ENCODE measurements at regions not wholly inside any gene's neighbourhood (a gene's known extent, or its start where the extent isn't known, plus 50 kb on each side); places are given as distances from the start of the nearest gene placed in this dataset.
"Not testable (repeated sequence)": the region's sequence is repeated elsewhere in the genome, so short reads cannot be mapped to it uniquely, and the experiment has no call there.

DNA sequence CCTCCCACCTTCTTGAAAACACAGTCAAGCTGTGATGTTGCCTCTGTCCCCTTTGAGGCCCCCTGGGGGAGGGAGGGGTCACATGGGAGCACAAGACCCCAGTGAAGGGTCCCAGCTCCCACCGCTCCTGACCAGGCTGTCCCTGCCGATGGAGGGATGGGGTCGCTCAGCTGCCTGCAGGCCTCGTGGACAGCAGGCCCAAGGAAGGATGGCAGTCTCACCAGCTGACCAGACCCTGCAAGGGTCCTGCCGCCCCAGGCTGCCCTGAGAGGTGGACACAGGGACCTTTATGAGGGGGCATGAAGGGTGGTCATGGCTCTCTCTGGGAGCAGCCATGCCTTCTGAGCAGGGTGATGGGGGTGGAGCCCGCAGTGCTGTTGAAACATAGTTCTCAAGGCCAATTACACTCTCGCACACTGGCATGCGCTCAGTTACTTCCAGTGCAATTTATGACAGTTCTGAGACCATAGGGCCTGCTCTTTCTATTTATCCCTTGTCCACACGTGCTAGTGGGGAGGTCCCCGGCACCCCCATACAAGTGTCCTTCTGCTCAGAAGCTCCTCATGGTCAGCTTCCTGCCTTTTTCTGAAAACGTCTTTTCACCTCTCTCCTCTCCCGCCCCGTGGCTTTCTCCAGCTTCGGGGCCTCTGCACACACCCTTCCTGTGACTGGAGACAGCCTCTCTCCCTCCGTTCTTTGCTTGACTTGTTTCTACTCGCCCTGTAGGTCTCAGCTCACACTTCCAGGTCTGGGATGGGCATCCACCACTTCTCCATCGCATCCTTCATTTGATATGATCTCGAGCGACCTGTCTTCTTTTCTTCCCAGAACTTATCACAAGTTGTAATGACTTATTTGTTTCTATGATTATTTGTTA, 313.1 kb downstream of the ADGRD1 start:
- TF ChIP-seq, protein P1, sequence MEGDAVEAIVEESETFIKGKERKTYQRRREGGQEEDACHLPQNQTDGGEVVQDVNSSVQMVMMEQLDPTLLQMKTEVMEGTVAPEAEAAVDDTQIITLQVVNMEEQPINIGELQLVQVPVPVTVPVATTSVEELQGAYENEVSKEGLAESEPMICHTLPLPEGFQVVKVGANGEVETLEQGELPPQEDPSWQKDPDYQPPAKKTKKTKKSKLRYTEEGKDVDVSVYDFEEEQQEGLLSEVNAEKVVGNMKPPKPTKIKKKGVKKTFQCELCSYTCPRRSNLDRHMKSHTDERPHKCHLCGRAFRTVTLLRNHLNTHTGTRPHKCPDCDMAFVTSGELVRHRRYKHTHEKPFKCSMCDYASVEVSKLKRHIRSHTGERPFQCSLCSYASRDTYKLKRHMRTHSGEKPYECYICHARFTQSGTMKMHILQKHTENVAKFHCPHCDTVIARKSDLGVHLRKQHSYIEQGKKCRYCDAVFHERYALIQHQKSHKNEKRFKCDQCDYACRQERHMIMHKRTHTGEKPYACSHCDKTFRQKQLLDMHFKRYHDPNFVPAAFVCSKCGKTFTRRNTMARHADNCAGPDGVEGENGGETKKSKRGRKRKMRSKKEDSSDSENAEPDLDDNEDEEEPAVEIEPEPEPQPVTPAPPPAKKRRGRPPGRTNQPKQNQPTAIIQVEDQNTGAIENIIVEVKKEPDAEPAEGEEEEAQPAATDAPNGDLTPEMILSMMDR (IDR thresholded peaks at IDR 0.05; ENCODE audit: low read depth, low read length, missing control alignments), result no peak
- DNase-seq (ENCODE audit: extremely low read depth, low read depth), result no peak
- no peak overlapping the region for H3K4me3 ChIP-seq (replicated peaks; ENCODE audit: low read depth, low read length)

DNA sequence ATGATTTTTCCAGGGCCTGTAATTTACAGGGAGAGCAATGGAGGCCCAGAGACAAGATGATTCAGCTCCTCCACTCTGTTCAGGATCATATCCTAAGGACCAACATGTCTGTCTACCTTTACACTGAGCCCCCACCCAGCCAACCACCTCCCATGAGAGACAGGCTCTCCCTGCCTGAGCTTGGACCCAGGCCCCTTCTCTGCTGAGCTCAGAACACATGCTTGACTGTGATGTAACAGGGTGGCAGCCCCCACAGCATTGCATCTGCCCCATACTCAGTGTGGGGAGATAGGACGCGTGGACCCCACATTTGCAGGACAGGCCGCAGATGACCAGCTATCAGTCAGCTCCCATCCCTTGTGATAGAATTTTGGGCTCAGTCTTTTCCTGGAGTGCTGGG, 313.9 kb downstream of the ADGRD1 start:
- TF ChIP-seq, protein P1 (IDR thresholded peaks at IDR 0.05; ENCODE audit: low read depth, low read length, missing control alignments), result no peak
- DNase-seq (ENCODE audit: extremely low read depth, low read depth), result no peak
- no peak overlapping the region for H3K4me3 ChIP-seq (replicated peaks; ENCODE audit: low read depth, low read length)

DNA sequence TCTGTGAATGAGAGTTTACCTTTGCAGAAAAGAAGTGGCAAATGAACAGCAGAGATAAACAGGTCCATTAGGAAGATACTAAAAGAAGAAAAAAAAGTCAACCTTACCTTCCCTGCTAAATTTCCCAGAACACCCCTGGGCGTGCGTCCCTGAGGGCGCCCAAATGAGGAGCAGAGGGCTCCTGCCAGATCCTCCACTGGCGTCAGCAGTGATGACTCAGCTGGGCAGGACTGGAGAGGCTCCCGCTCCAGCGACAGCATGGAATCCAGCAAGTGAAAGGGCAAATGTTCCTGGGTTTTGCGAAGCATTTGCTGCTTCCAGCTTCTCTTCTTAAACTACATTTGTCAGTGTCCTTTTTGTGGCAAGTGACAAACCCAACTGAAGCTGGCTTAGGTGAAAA, 314.4 kb downstream of the ADGRD1 start:
- not testable (repeated sequence) for H3K4me3 ChIP-seq (replicated peaks; ENCODE audit: low read depth, low read length); DNase-seq (ENCODE audit: extremely low read depth, low read depth)

DNA sequence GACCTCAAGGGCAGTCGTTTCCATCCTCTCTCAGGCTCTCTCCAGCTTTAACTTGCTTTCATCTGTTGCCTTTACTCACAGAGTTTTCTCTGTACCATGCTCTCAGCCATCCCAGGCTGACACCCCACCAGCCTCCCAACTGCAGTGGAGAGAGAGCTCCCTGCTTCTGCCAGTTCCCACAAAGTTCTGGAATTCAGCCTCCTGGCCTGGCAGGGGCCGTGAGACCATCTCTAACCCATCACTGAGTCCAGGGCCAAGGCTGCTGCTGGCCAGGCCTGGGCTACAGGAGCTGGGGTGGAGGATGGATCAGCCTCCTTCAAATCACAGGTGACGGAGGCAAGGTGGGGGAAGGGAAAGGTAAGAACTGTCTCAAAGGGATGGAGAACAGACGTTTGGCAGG, 314.9 kb downstream of the ADGRD1 start:
- DNase-seq (ENCODE audit: extremely low read depth, low read depth), result not testable (repeated sequence)

DNA sequence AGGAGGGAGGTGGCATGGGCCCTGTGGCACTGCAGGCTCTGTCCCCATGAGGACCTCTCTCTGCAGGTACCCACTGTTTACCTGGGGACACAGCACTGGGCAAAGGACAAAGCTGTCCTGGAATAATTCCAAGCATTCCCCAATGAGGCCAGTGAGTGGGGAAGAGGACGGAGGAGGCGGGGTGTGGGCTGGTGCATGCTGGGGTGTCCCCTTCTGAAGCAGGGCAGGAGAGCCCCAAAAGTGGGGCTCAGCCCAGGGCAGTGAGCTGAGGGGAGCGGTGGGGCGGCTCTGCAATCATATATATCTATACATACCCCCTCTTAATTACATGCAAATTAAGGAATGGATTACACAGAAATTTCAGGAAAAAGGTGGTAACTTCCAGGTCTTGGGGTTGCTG, 315.8 kb downstream of the ADGRD1 start:
- DNase-seq (ENCODE audit: extremely low read depth, low read depth), result no peak
- no peak overlapping the region for H3K4me3 ChIP-seq (replicated peaks; ENCODE audit: low read depth, low read length)
- TF ChIP-seq, protein P1 (IDR thresholded peaks at IDR 0.05; ENCODE audit: low read depth, low read length, missing control alignments), result no peak

More for the DNA sequence above, 314.9 kb downstream of the ADGRD1 start:
- not testable (repeated sequence) for H3K4me3 ChIP-seq (replicated peaks; ENCODE audit: low read depth, low read length)

DNA sequence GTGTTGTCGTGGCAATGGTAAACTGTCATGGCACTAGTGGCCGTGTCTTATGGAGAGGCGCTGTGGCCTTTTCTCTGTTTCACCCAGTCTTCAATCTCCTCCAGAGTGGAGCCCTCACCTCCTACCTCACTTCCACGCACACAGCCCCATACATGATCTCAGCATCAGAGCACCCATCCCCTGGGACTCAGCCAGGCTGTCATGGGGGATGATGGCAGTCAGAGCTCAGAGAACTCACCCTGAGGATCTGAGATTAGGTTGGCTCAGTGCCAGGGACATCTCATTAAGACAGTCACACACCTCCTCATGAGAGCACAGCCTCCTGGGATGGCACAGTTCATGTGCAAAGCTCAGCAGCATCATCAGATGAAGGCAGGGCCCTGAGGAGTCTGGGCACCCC, 316.3 kb downstream of the ADGRD1 start:
- H3K4me3 ChIP-seq (replicated peaks; ENCODE audit: low read depth, low read length); DNase-seq (ENCODE audit: extremely low read depth, low read depth): not testable (repeated sequence)

DNA sequence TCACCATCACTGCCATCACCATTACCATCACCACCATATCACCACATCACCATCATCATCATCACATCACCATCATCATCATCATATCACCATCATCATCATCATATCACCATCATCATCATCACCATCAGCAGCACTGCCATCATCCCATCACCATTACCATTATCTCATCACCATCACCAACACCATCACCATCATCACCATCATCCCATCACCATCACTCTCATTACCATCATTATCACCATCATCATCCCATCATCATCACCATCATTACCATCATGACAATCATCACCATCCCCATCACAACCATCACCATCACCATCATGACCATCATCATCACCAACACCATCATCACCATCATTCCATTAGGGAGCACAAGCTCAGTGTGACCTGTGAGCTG, 318.0 kb downstream of the ADGRD1 start:
- no peak overlapping the region for H3K4me3 ChIP-seq (replicated peaks; ENCODE audit: low read depth, low read length)
- TF ChIP-seq, protein P1 (IDR thresholded peaks at IDR 0.05; ENCODE audit: low read depth, low read length, missing control alignments), result no peak
- DNase-seq (ENCODE audit: extremely low read depth, low read depth), result no peak

DNA sequence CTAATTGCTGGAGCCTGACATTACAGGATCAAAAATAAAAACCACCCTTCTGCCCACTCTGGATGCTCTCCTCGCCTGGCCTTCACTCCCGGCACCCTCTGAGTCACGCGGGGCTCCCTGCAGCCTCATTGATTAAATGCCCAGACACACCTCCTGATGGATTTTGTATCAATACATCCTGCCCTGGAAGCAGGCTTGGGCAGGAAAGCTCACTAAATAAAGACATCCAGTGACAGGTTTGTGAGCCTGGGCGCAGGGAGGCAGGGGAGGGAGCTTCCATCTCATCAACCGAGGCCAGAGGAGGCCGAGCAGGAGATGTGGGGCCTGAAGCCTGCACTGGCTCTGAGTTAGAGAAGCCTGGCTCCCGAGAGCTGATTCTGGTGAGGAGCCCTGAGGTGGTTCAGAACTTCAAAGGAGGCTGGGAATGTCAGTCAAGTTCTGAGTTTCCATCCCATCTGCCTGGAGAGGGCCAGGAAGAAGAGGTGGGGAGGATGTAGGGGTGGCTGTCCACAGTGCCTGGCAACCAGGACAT, 318.6 kb downstream of the ADGRD1 start:
- not testable (repeated sequence) for H3K4me3 ChIP-seq (replicated peaks; ENCODE audit: low read depth, low read length); DNase-seq (ENCODE audit: extremely low read depth, low read depth)

DNA sequence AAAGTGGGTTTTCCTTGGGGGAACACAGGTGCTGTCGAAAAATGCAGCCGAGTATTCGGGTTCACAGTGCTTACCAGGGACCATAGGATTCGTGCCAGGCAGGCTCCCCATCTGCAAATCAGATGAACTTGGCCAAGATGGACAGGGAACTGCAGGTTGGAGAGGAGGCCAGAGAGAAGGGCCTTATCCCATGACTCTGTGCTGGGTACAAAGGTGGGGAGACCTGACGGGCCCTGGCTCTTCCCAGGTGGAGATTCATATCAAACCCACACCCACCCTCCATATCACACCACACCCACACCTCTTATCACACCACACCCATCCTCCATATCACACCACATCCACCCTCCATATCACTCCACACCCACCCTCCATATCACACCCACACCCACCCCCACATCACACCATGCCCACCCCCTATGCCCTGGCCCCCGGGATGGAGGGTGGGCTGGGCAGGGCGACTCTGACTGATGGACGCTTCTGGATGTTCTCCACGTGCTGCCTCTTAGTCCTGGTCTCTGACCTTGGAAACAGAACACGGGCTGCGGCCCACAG, 319.7 kb downstream of the ADGRD1 start:
- DNase-seq (ENCODE audit: extremely low read depth, low read depth), result no peak
- no peak overlapping the region for H3K4me3 ChIP-seq (replicated peaks; ENCODE audit: low read depth, low read length)
- TF ChIP-seq, protein P1 (IDR thresholded peaks at IDR 0.05; ENCODE audit: low read depth, low read length, missing control alignments), result no peak

Data from HFF-Myc (cell line).